HepG2 (cell line): ENCODE measurements at regions not wholly inside any gene's neighbourhood (a gene's known extent, or its start where the extent isn't known, plus 50 kb on each side); places are given as distances from the start of the nearest gene placed in this dataset.

Source experiments
- ETV6 ChIP-seq: sonication (generic); formaldehyde crosslinking; conservative IDR thresholded peaks from 2 replicates; pipeline ENCODE4 v1.4.0; 2020; ENCODE audit warnings: missing genetic modification reagents
- NCOR1 ChIP-seq: fragments of 200-600 bp; sonication (generic); IDR thresholded peaks from 2 replicates; pipeline ENCODE4 v1.7.0; 2017; ENCODE audit warnings: antibody characterized with exemption, low read length, borderline replicate concordance
- STAT5B ChIP-seq: sonication (generic); formaldehyde crosslinking; IDR thresholded peaks from 2 replicates; pipeline ENCODE4 v1.4.0; 2020; ENCODE audit warnings: missing genetic modification reagents
- TF ChIP-seq, protein P1 (sequence below): IDR thresholded peaks from 2 replicates; pipeline ENCODE4 v1.4.0; 2020; ENCODE audit warnings: mild to moderate bottlenecking, missing genetic modification reagents
- TF ChIP-seq, protein P2 (sequence below), 2 experiments: sonication (generic) in 1 of 2; formaldehyde crosslinking in 1 of 2; IDR thresholded peaks; 2 replicates each; pipeline versions ENCODE4 v1.6.1 to v1.9.0; 2014 to 2022; ENCODE audit warnings: antibody characterized with exemption in 1 of 2, borderline replicate concordance in 1 of 2, inconsistent platforms in 1 of 2, low read depth in 1 of 2, missing genetic modification reagents in 1 of 2

DNA sequence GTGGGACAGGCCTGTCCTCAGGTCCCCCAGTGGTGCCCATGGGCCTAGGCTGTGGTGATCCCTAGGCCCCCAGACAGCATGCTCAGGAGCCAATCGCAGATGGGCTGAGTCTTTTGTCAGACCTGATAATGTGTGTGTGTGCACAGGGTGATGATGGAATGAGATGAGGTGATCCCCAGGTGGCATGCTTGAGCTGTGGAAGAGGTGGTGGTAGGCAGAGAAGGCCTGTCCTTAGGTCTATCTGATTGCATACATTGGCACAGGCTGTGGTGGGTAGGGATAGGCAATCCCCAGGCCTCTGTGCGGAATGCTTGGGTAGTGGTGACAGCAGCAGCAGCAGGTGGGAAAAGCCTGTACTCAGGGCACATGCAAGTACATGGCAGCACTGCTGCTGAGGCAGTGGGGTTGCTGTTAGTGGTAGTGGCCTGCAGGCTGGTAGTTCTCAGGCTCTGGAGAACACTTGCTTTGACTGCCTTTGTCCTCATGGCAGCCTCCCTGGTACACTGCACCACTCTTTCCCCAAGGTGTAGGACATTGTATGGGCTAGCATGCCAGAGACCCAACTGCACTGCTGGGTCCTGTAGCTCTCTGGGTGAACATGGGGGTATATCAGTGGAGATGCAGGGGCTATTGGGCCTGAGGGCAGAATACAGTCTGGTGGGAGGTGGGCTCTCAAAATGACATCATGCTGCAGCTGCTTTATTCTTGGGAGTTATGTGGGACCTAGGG lies 260.9 kb upstream of the PLPP4 start (continued):
- TF ChIP-seq, protein P1, sequence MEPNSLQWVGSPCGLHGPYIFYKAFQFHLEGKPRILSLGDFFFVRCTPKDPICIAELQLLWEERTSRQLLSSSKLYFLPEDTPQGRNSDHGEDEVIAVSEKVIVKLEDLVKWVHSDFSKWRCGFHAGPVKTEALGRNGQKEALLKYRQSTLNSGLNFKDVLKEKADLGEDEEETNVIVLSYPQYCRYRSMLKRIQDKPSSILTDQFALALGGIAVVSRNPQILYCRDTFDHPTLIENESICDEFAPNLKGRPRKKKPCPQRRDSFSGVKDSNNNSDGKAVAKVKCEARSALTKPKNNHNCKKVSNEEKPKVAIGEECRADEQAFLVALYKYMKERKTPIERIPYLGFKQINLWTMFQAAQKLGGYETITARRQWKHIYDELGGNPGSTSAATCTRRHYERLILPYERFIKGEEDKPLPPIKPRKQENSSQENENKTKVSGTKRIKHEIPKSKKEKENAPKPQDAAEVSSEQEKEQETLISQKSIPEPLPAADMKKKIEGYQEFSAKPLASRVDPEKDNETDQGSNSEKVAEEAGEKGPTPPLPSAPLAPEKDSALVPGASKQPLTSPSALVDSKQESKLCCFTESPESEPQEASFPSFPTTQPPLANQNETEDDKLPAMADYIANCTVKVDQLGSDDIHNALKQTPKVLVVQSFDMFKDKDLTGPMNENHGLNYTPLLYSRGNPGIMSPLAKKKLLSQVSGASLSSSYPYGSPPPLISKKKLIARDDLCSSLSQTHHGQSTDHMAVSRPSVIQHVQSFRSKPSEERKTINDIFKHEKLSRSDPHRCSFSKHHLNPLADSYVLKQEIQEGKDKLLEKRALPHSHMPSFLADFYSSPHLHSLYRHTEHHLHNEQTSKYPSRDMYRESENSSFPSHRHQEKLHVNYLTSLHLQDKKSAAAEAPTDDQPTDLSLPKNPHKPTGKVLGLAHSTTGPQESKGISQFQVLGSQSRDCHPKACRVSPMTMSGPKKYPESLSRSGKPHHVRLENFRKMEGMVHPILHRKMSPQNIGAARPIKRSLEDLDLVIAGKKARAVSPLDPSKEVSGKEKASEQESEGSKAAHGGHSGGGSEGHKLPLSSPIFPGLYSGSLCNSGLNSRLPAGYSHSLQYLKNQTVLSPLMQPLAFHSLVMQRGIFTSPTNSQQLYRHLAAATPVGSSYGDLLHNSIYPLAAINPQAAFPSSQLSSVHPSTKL = no peak
- no peak for TF ChIP-seq STAT5B (CRISPR knock-in tag)
- TF ChIP-seq, protein P2, sequence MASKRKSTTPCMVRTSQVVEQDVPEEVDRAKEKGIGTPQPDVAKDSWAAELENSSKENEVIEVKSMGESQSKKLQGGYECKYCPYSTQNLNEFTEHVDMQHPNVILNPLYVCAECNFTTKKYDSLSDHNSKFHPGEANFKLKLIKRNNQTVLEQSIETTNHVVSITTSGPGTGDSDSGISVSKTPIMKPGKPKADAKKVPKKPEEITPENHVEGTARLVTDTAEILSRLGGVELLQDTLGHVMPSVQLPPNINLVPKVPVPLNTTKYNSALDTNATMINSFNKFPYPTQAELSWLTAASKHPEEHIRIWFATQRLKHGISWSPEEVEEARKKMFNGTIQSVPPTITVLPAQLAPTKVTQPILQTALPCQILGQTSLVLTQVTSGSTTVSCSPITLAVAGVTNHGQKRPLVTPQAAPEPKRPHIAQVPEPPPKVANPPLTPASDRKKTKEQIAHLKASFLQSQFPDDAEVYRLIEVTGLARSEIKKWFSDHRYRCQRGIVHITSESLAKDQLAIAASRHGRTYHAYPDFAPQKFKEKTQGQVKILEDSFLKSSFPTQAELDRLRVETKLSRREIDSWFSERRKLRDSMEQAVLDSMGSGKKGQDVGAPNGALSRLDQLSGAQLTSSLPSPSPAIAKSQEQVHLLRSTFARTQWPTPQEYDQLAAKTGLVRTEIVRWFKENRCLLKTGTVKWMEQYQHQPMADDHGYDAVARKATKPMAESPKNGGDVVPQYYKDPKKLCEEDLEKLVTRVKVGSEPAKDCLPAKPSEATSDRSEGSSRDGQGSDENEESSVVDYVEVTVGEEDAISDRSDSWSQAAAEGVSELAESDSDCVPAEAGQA (IDR thresholded peaks at IDR 0.05; ENCODE audit: low read depth) = no peak
- TF ChIP-seq, protein P2 (CRISPR knock-in tag; IDR thresholded peaks at IDR 0.05; ENCODE audit: borderline replicate concordance) = no peak
- TF ChIP-seq NCOR1 = no peak
- TF ChIP-seq ETV6 (CRISPR knock-in tag) = no peak
- TF ChIP-seq, all 625 proteins: peak for 0
